Left colon (tissue), 2 donors: ENCODE measurements at regions not wholly inside any gene's neighbourhood (a gene's known extent, or its start where the extent isn't known, plus 50 kb on each side); places are given as distances from the start of the nearest gene placed in this dataset.
A peak's percentile ranks its signal among the peaks of the same experiment; 100 is the strongest.

Experiments used
- ATAC-seq: fragments of 200-7000 bp; cut with Tn5 transposase; one replicate; pipeline ENCODE4 v1.9.1; 2020; ENCODE audit warnings: mild to moderate bottlenecking, moderate library complexity
- DNase-seq, 2 donors: peaks; one replicate each; pipeline ENCODE4 v3.0.0-alpha.2; 2020
- intact Hi-C, 2 donors: fragments of 100-400 bp; cut with DNase I in 1 of 2; cut with micrococcal nuclease in 1 of 2; formaldehyde crosslinking; loops; one replicate each; pipeline versions ENCODE4 v1.11.2 to v1.14.0; 2022; cut with DNase I, micrococcal nuclease
- donor health status: DM: no; HTN: no; CAD: no.
- donor health status: DM: yes; HTN: yes; CAD: no.

DNA sequence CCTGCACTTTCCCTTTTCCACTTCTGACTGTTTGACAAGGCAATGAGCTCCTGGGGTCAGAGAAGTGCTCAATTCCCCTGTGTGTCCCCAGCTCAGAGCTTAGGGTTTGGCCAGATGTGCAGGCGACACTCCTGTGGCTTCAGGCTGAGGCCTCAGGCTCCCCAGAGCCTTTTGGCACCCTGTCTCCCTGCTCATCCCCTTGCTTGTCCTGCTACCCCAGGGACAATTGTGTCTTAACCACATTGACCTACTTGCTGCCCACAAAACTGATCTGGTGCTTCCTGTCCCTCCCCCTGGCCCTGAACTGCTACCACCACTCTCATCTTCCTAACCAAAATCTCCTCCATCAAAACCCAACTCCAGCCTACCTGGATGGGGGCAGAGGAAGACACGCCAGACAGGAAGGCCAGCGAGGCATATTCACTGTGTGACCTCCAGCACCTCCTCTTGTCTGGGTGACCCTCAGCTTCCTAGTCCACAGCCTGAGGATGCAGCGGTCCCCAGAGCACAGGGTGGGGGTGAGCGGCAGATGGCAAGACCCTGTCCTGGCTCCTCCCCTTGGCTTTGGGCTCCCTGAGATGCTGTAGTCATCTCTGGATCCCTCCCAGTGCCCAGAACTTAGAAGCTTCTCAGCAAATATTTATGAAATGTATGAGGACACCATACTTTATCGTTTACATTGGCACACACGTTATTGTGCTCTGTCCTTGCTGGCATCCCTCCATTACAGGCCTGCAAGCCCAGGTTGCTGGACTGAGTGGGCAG is 98.9 kb upstream of the SLC6A6 start:
- no peak for ATAC-seq
- intact Hi-C loops = no loop called here
- DNase-seq = no peak

DNA sequence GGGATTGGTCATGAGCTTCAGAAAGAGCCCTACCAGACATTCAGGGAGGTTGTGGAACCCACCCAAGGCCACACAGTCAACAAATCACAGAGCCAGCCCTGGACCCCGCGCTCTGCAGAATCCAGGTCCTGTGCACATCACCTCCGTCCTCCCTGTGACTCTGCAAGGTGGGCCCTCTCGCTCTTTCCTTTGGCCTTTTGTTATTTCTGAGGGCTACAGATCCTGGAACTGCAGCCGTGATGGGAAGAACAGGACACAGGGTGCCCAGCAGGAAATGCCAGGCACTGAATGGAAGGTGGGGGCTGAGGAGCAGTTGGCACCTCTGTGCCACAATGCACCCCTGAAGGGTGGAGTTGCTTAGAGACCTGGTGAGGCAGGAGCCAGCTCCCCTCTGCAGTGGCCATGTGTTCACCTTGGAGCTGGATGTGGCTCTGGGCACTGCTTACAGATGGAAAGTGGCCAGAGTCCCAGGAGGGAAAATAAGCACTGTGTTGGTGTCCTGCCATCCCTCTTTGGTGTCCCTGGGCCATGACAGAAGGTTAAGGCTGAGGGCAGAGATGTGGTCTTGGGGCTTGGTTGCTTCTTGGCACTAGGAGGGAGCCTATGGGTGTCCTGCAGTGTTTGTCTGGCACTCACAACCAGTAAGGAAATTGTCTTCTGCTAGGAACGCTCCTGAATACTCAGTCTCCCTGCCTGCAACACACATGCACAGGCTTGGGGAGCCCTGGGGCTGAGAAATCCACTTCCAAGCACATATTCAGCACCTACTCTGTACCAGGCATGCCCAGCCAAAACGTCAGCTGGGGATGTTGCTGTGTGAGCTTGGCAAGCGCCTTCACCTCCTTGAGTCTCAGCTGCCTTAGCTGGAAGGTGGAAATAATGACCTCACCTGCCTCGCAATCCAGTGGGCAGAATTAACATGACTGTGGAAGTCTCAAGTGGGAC is 98.0 kb upstream of the SLC6A6 start:
- no peak for ATAC-seq
- intact Hi-C loops = no loop called here
- DNase-seq = no peak

GRCh38 chr3:14305324-14305723 is 97.1 kb upstream of the SLC6A6 start:
- no peak for ATAC-seq
- no peak for DNase-seq
- intact Hi-C loops = no loop called here

GRCh38 chr3:14306142-14306541 is 96.3 kb upstream of the SLC6A6 start:
- ATAC-seq (no peak), DNase-seq (no peak)
- intact Hi-C loops = no loop called here

DNA sequence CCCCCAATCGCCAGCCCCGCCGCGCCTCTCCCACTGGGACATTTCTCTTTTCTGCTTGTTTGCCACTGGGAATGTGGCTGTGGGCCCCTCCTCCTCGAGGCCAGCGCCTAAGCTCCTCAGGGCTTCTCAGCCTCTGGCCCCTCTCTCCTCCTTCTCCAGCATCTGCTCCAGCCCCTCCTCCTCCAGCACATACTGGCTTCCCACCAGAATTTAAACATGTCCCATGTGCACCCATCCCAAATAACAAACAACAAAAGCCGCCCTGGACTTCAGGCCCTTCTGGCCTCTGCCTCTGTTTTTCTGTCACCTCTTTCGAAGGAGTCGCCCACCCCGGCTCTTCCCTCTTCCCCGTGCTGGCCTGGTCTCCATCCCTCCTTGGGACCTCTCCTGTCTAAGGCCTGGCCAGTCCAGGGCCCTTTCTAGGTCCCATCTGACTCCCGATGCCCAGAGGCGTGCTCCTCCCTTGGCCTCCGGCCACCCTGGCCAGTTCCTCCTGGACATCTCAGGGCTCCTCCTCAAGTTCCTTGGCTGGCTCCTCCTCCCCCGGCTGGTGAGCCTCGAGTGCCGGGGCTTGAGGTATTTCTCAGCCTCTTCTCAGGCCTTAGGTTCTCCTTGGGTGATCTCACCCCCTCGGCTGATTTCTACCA is 94.6 kb upstream of the SLC6A6 start:
- DNase-seq (no peak), ATAC-seq (no peak)
- intact Hi-C loops = no loop called here

- intact Hi-C loops = no loop called here
- DNase-seq (no peak), ATAC-seq (peak; percentile 78)
Observed at GRCh38 chr3:14311729-14312128, 90.7 kb upstream of the SLC6A6 start.

DNA sequence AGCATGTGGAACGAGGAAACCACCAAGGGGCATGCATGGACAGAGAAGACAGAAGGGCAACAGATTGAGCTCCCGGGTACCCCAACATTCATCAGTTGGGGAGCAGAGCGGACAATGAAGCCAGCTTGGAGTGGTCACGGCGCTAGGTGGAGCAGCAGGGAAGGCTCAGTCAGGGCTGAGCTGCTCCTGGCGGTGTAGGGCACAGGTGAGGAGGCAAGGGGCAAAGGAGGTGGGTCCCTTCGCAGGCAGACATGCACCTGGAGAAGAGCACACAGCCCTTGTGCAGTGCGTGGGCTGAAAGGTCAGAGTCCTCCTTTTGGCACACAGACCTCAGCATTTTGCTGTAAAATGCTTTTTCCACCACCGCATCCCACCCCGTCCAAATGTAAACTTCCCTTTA is 90.0 kb upstream of the SLC6A6 start:
- intact Hi-C loops = no loop called here
- ATAC-seq (peak; percentile 76), DNase-seq (peak in 1 of 2 donors; percentile 57)

DNA sequence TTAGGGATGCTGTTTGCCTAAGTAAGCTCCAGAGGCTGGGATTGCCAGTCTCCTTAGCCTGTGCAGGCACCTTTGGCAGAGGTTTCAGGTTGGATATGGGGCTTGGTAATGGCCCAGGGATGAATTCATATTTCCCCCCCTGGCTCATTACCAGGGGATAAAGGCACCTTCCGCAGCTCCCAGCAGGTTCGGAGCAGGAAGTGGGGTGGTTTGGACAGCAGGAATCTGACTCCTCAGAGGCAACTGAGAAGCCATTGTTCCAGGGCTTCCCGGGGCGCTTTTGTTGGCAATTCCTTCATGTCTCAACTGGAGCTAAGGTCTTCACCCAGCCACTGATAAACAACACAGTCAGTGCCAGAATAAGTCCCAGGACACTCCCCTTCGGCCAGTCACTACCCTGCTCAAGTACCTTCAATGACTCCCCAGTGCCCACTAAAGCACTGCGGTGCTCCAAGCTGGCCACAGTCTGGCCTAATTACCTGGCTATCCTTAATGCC is 85.3 kb upstream of the SLC6A6 start:
- DNase-seq (no peak), ATAC-seq (peak; percentile 19)
- intact Hi-C loops = no loop called here

- ATAC-seq (no peak), DNase-seq (no peak)
- intact Hi-C loops = no loop called here
Observed at GRCh38 chr3:14318646-14319045, 83.8 kb upstream of the SLC6A6 start.

- ATAC-seq (peak; percentile 92), DNase-seq (peak; percentile 44 to 66)
- intact Hi-C loops = no loop called here
Observed at GRCh38 chr3:14319654-14320182, 82.7 kb upstream of the SLC6A6 start.

GRCh38 chr3:14320219-14320618 is 82.2 kb upstream of the SLC6A6 start:
- DNase-seq = no peak
- ATAC-seq = no peak
- intact Hi-C loops = no loop called here

GRCh38 chr3:14322001-14322400 is 80.4 kb upstream of the SLC6A6 start:
- intact Hi-C loops = no loop called here
- ATAC-seq = no peak
- no peak for DNase-seq

DNA sequence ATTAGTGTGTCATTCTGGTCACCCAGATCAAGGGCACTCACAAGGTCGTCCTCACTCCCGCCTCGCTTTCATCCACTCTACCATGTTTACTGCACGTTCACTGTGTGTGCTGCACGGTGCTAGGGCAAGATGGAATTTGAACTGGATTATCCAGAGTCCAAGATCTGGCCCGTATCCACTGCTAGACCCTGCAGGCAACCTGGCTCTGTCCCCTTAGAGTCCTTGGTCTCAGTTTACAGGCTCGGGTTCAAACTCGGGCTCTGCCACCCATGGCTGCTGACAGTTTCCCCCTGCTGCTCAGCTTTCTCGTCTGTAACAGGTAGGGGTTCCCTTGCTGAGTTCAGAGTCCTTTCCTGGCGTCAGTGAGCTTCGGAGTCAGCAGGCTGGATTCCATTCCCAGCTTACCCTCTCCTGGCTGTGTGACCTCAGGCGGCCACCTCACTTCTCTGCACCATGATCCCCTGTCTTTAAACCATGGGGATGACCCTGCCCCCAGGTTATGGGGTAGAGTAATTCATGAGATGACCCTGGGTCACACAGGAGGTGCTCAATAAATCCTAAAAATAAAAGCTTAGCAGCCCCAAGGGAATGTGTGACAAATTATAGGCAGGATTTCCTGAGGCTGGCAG is 79.6 kb upstream of the SLC6A6 start:
- no peak for DNase-seq
- intact Hi-C loops = no loop called here
- ATAC-seq = no peak

DNA sequence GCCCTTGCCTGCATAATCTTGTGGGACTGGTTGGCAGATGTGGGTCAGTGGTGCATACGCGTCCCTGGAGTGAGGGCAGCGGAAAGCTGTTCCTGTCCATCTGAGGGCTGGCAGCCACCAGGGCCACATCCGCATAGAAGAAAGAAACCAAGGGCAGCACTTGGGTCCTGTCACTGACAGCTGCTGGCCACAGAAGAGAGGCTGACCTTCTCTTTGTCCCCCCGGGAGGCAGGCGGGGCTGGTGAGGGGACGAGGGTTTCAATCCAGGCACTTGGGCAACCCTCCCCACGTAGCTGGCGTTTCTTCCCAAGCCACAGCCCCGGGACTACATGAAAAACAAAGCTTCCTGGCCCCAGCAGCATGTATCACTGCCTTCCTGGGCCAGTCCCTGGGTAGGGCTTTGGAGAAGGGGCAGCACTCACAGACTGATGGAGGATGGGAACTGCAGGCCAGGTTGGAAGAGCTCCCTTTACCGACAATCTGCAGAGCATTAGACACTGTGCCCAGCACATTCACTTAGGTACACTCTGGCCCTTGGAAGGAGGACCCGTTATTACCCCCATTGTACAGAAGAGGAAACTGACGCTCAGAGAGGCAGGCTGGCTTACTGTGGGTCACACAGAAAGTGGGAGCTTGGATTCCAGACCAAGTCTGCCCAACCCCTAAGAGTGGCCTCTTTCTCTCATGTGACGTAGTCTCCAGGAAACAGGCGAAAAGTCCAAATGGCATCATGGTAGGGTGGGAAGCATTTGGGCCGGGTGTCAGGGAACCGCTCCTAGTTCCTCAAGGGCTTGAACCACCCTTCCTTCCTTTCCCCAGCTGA is 78.8 kb upstream of the SLC6A6 start:
- intact Hi-C loops = no loop called here
- no peak for ATAC-seq
- DNase-seq = no peak

DNA sequence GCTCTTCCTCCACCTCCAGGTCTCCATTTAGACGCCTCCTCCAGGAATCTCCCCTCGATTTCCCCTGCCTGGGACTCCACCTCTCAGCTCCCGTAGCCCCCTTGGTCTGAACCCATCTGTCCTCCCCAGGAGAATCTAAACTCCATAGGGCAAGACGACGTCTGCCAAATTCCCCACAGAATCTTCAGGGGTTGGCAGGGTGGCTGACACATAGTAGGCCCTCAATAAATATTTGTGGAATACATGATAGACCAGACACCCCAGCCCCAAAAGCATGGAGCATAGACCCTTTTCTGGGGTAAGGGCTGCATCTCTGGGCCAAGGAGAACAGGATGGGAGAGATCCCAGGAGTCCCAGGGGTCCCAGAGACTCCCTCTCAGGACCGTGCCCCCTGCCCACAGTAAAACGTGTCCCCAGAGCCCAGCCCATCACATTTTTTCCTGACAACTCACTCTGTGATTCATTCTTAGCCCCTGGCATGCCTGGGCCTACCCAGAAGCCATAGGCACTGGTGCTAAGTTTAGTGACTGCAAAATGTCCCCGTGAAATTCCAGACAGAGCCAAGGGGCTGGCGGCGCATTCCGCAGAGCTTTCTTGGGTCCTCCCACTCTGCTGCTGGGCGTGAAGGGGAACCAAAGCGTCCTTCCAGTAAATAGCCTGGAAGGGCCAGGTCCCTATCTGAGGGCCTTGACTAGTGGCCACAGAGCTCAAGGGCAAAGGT is 78.0 kb upstream of the SLC6A6 start:
- intact Hi-C loops = no loop called here
- ATAC-seq (no peak), DNase-seq (no peak)

DNA sequence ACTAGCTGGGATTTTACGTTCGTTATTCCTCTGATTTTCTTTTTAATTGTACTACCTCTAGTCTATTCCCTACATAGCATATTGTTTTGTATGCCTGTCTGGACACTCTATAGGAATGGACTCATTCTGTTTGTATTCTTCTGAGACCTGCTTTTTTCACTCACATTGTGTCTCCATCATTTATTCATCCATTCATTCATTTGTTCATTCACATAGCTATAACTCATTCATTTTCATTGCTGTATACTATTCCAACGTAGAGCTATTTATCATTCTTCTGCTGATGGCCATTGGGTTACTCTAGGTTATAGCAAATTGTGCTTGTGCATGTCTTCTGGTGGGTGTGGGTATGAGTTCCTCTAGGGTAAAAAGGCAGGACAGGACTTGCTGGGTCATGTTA is 74.0 kb upstream of the SLC6A6 start:
- intact Hi-C loops = no loop called here
- DNase-seq = no peak
- no peak for ATAC-seq

- DNase-seq (peak in 1 of 2 donors; percentile 43), ATAC-seq (peak; percentile 74)
- intact Hi-C loops = no loop called here
Observed at GRCh38 chr3:14329116-14329830, 73.1 kb upstream of the SLC6A6 start.
